Osteoblast (primary cell): ENCODE measurements at regions not wholly inside any gene's neighbourhood (a gene's known extent, or its start where the extent isn't known, plus 50 kb on each side); places are given as distances from the start of the nearest gene placed in this dataset.
A peak's percentile ranks its signal among the peaks of the same experiment; 100 is the strongest.

Experiments
- DNase-seq: peaks from one replicate; pipeline ENCODE4 v3.0.0; 2011; ENCODE audit warnings: low spot score, mixed read lengths; ENCODE audit not compliant: insufficient read length; ENCODE audit errors: missing footprints
- H2AFZ ChIP-seq: 2 replicates; pipeline ENCODE4 v1.6.0; 2011; ENCODE audit warnings: mild to moderate bottlenecking, low read length
- H3K27ac ChIP-seq: 2 replicates; pipeline ENCODE4 v1.5.1; 2011; ENCODE audit warnings: mild to moderate bottlenecking, low read depth, low read length, moderate library complexity
- H3K27me3 ChIP-seq: 2 replicates; pipeline ENCODE4 v1.6.0; 2012; ENCODE audit warnings: mild to moderate bottlenecking, control low read depth, inconsistent platforms, low read length, moderate library complexity; ENCODE audit not compliant: insufficient read depth
- H3K36me3 ChIP-seq: 2 replicates; pipeline ENCODE4 v1.5.1; 2011; ENCODE audit warnings: mild to moderate bottlenecking, low read length, control low read depth, moderate library complexity; ENCODE audit not compliant: insufficient read depth
- H3K4me1 ChIP-seq: 2 replicates; pipeline ENCODE4 v1.5.1; 2011; ENCODE audit warnings: mild to moderate bottlenecking, low read length, control low read depth, moderate library complexity; ENCODE audit not compliant: insufficient read depth
- H3K4me2 ChIP-seq: 2 replicates; pipeline ENCODE4 v1.6.0; 2011; ENCODE audit warnings: mild to moderate bottlenecking, low read length; ENCODE audit not compliant: insufficient read depth
- H3K4me3 ChIP-seq: fragments of 200-600 bp; sonication (generic); 3 replicates; pipeline ENCODE4 v1.5.1; 2012; ENCODE audit warnings: mild to moderate bottlenecking, low read length, inconsistent platforms; ENCODE audit not compliant: insufficient read depth
- H3K79me2 ChIP-seq: 2 replicates; pipeline ENCODE4 v1.6.0; 2012; ENCODE audit warnings: mild to moderate bottlenecking, low read length, control low read depth, inconsistent platforms; ENCODE audit not compliant: insufficient read depth
- H3K9me3 ChIP-seq: 2 replicates; pipeline ENCODE4 v1.5.1; 2011; ENCODE audit warnings: low read depth, low read length, control low read depth
- H4K20me1 ChIP-seq: 2 replicates; pipeline ENCODE4 v1.6.0; 2012; ENCODE audit warnings: mild to moderate bottlenecking, low read length, control low read depth; ENCODE audit not compliant: insufficient read depth
- CTCF ChIP-seq: IDR thresholded peaks from 2 replicates; pipeline ENCODE4 v1.5.1; 2011; ENCODE audit warnings: mild to moderate bottlenecking, low read depth, low read length, moderate library complexity; ENCODE audit errors: extremely low read depth

- DNase-seq, result no peak
- no peaks in the 10 kb centered on the region for H3K27me3 ChIP-seq
- H3K4me1 ChIP-seq, result peaks cover 4% of the 10 kb centered on the region
- no peaks in the 10 kb centered on the region for H3K79me2 ChIP-seq
- no peaks in the 10 kb centered on the region for H3K36me3 ChIP-seq
- H3K4me2 ChIP-seq, result no peak overlapping the region
- no peak overlapping the region for H3K27ac ChIP-seq
- H3K4me3 ChIP-seq, result no peak overlapping the region
- H2AFZ ChIP-seq, result peak overlapping the region; percentile 2
- TF ChIP-seq CTCF, result no peak
- H3K9me3 ChIP-seq, result no peaks in the 10 kb centered on the region
- no peaks in the 10 kb centered on the region for H4K20me1 ChIP-seq
These were observed 115.6 kb upstream of the MROH9 start for GRCh38 chr1:170819781-170820180.

- H3K4me3 ChIP-seq, result no peak overlapping the region
- no peak overlapping the region for H3K27ac ChIP-seq
- no peaks in the 10 kb centered on the region for H3K9me3 ChIP-seq
- no peak for DNase-seq
- no peaks in the 10 kb centered on the region for H3K36me3 ChIP-seq
- no peak for TF ChIP-seq CTCF
- no peaks in the 10 kb centered on the region for H3K27me3 ChIP-seq
- no peaks in the 10 kb centered on the region for H4K20me1 ChIP-seq
- H3K79me2 ChIP-seq, result no peaks in the 10 kb centered on the region
- no peak overlapping the region for H2AFZ ChIP-seq
- no peak overlapping the region for H3K4me2 ChIP-seq
- peaks cover 4% of the 10 kb centered on the region for H3K4me1 ChIP-seq
These were observed 112.2 kb upstream of the MROH9 start for GRCh38 chr1:170823120-170823519.

GRCh38 chr1:170831276-170831675 lies 104.1 kb upstream of the MROH9 start:
- H3K27ac ChIP-seq, result no peak overlapping the region
- H3K27me3 ChIP-seq, result no peaks in the 10 kb centered on the region
- H3K4me1 ChIP-seq, result peaks cover 6% of the 10 kb centered on the region
- H2AFZ ChIP-seq, result no peak overlapping the region
- no peak for TF ChIP-seq CTCF
- DNase-seq, result no peak
- H3K4me2 ChIP-seq, result no peak overlapping the region
- H3K4me3 ChIP-seq, result no peak overlapping the region
- no peaks in the 10 kb centered on the region for H4K20me1 ChIP-seq
- no peaks in the 10 kb centered on the region for H3K79me2 ChIP-seq
- no peaks in the 10 kb centered on the region for H3K36me3 ChIP-seq
- H3K9me3 ChIP-seq, result no peaks in the 10 kb centered on the region

GRCh38 chr1:170836141-170836540 lies 99.2 kb upstream of the MROH9 start:
- Histone ChIP-seq H3K9me3 (no peaks in the 10 kb centered on the region), H3K4me2 (no peak overlapping the region)
- peak; percentile 78 for DNase-seq

More at GRCh38 chr1:170836141-170836540, 99.2 kb upstream of the MROH9 start:
- Histone ChIP-seq H3K27ac (no peak overlapping the region), H2AFZ (no peak overlapping the region), H3K4me1 (peaks cover 6% of the 10 kb centered on the region), H4K20me1 (no peaks in the 10 kb centered on the region), H3K36me3 (no peaks in the 10 kb centered on the region), H3K27me3 (no peaks in the 10 kb centered on the region), H3K4me3 (no peak overlapping the region), H3K79me2 (no peaks in the 10 kb centered on the region)
- no peak for TF ChIP-seq CTCF
